ENCODE measurements at regions not wholly inside any gene's neighbourhood (a gene's known extent, or its start where the extent isn't known, plus 50 kb on each side); places are given as distances from the start of the nearest gene placed in this dataset.
A peak's percentile ranks its signal among the peaks of the same experiment; 100 is the strongest.

GRCh38 chr10:91690412-91690811 lies 57.5 kb upstream of the PPP1R3C start:
- no peaks in the 10 kb centered on the region for H3K27me3 ChIP-seq
- no peak for TF ChIP-seq POLR2A (IDR thresholded peaks at IDR 0.05)
- TF ChIP-seq, protein P1, sequence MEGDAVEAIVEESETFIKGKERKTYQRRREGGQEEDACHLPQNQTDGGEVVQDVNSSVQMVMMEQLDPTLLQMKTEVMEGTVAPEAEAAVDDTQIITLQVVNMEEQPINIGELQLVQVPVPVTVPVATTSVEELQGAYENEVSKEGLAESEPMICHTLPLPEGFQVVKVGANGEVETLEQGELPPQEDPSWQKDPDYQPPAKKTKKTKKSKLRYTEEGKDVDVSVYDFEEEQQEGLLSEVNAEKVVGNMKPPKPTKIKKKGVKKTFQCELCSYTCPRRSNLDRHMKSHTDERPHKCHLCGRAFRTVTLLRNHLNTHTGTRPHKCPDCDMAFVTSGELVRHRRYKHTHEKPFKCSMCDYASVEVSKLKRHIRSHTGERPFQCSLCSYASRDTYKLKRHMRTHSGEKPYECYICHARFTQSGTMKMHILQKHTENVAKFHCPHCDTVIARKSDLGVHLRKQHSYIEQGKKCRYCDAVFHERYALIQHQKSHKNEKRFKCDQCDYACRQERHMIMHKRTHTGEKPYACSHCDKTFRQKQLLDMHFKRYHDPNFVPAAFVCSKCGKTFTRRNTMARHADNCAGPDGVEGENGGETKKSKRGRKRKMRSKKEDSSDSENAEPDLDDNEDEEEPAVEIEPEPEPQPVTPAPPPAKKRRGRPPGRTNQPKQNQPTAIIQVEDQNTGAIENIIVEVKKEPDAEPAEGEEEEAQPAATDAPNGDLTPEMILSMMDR (IDR thresholded peaks at IDR 0.05 in 4 of 5, conservative IDR thresholded peaks at IDR 0.05 in 1 of 5) = no peak
- peak overlapping the region in 1 of 4 donors; percentile 49 for H3K27ac ChIP-seq
- H3K4me1 ChIP-seq = peaks cover 0 to 8% of the 10 kb centered on the region in 2 donors
- in situ Hi-C loops (cut with MboI; ENCODE audit: low sequenced_read_pairs in 4 of 4) (no loop called here), intact Hi-C loops (cut with DNase I; ENCODE audit: low total_unique reads) (no loop called here)
- no peaks in the 10 kb centered on the region for H3K36me3 ChIP-seq
- DNase-seq (no peak), ATAC-seq (no peak)
- H3K4me3 ChIP-seq = no peak overlapping the region
- no peaks in the 10 kb centered on the region for H3K9me3 ChIP-seq

GRCh38 chr10:91689731-91690168 lies 56.9 kb upstream of the PPP1R3C start:
- H3K4me1 ChIP-seq = peaks cover 0 to 8% of the 10 kb centered on the region in 2 donors
- no peaks in the 10 kb centered on the region for H3K27me3 ChIP-seq
- DNase-seq = peak; percentile 3 to 19
- intact Hi-C loops (cut with DNase I; ENCODE audit: low total_unique reads) = no loop called here
- H3K27ac ChIP-seq = peak overlapping the region in 2 of 4 donors; percentile 9 to 49
- TF ChIP-seq, protein P1 (IDR thresholded peaks at IDR 0.05 in 4 of 5, conservative IDR thresholded peaks at IDR 0.05 in 1 of 5) = no peak
- no peak for TF ChIP-seq POLR2A (IDR thresholded peaks at IDR 0.05)
- H3K36me3 ChIP-seq = no peaks in the 10 kb centered on the region
- in situ Hi-C loops (cut with MboI; ENCODE audit: low sequenced_read_pairs in 4 of 4) = no loop called here
- H3K4me3 ChIP-seq = no peak overlapping the region
- ATAC-seq = peak; percentile 60 to 78
- no peaks in the 10 kb centered on the region for H3K9me3 ChIP-seq

DNA sequence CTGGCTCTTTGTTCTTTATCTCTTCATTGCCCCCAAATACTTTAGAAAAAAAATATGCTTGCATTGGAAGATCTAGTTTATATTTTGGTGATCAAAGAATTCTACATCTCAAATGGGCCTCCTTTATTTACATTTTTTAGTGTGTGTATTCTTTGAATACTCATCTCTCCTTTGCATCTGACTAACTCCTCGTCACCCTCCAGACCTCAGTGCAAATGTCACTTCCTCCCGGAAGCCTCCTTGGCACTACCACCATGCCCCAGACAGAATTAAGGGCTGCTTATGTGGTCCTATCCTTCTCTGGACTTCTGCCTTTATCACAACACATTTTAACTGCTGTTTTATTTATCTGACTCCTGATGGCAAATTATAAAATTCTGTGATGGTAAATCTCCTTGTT lies 52.0 kb upstream of the PPP1R3C start:
- intact Hi-C loops (cut with DNase I; ENCODE audit: low total_unique reads) = no loop called here
- no peak overlapping the region for H3K4me3 ChIP-seq
- no peak overlapping the region for H3K27ac ChIP-seq
- no peaks in the 10 kb centered on the region for H3K36me3 ChIP-seq
- H3K4me1 ChIP-seq = peaks cover 0 to 3% of the 10 kb centered on the region in 2 donors
- in situ Hi-C loops (cut with MboI; ENCODE audit: low sequenced_read_pairs in 4 of 4) = no loop called here
- no peak for DNase-seq
- no peaks in the 10 kb centered on the region for H3K27me3 ChIP-seq
- ATAC-seq = no peak
- no peak for TF ChIP-seq POLR2A (IDR thresholded peaks at IDR 0.05)
- TF ChIP-seq, protein P1 (IDR thresholded peaks at IDR 0.05 in 4 of 5, conservative IDR thresholded peaks at IDR 0.05 in 1 of 5) = no peak
- H3K9me3 ChIP-seq = no peaks in the 10 kb centered on the region

DNA sequence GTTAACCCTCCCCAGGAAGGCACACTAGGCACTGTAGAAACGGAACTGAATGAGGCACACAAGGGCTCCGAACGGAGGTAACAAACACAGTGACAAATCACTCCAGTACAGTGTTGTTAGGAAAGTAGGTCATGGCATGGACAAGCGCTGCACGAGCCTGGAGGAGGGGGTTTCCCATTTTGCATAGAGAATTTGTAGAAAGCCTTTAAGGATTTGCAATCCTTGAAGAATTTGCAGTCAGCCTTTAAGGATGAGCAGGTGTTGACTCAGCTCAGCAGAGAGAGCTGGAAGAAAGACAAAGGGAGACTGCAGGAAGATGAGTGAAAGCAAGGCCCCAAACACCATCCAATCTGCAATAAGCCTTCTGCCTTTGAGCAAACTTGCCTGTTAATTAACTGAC lies 51.1 kb upstream of the PPP1R3C start:
- H3K36me3 ChIP-seq = no peaks in the 10 kb centered on the region
- no peak for ATAC-seq
- intact Hi-C loops (cut with DNase I; ENCODE audit: low total_unique reads) = no loop called here
- no peak overlapping the region for H3K4me3 ChIP-seq
- no peaks in the 10 kb centered on the region for H3K27me3 ChIP-seq
- in situ Hi-C loops (cut with MboI; ENCODE audit: low sequenced_read_pairs in 4 of 4) = no loop called here
- DNase-seq = no peak
- no peaks in the 10 kb centered on the region for H3K4me1 ChIP-seq
- TF ChIP-seq, protein P1 (IDR thresholded peaks at IDR 0.05 in 4 of 5, conservative IDR thresholded peaks at IDR 0.05 in 1 of 5) = no peak
- no peak for TF ChIP-seq POLR2A (IDR thresholded peaks at IDR 0.05)
- H3K9me3 ChIP-seq = no peaks in the 10 kb centered on the region
- no peak overlapping the region for H3K27ac ChIP-seq

DNA sequence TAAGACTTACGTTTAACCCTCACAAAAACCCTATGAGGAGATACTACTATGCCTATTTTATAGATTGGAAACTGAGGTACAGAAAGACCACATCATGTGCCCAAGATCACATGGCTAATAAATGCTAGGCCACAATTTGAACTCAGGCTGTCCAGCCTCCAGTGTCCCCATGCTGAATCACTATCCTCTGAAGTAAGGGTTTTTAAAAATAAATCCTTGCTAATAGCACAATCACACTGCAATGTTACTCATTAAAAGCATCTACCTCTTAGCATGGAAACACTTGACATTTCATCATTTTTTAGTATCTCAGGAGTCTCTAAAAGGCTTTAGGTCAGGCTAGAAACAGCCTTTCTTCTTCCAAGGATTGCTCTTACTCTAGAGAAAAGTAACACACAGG lies 50.0 kb upstream of the PPP1R3C start:
- TF ChIP-seq, protein P1 (IDR thresholded peaks at IDR 0.05 in 4 of 5, conservative IDR thresholded peaks at IDR 0.05 in 1 of 5) = no peak
- TF ChIP-seq POLR2A (IDR thresholded peaks at IDR 0.05) = no peak
- no peak overlapping the region for H3K4me3 ChIP-seq
- ATAC-seq (no peak), DNase-seq (no peak)
- no peak overlapping the region for H3K27ac ChIP-seq
- H3K36me3 ChIP-seq = no peaks in the 10 kb centered on the region
- in situ Hi-C loops (cut with MboI; ENCODE audit: low sequenced_read_pairs in 4 of 4) (no loop called here), intact Hi-C loops (cut with DNase I; ENCODE audit: low total_unique reads) (no loop called here)
- no peaks in the 10 kb centered on the region for H3K4me1 ChIP-seq
- no peaks in the 10 kb centered on the region for H3K27me3 ChIP-seq
- H3K9me3 ChIP-seq = no peaks in the 10 kb centered on the region
